ENCODE measurements at regions not wholly inside any gene's neighbourhood (a gene's known extent, or its start where the extent isn't known, plus 50 kb on each side); places are given as distances from the start of the nearest gene placed in this dataset.
A peak's percentile ranks its signal among the peaks of the same experiment; 100 is the strongest.

DNA sequence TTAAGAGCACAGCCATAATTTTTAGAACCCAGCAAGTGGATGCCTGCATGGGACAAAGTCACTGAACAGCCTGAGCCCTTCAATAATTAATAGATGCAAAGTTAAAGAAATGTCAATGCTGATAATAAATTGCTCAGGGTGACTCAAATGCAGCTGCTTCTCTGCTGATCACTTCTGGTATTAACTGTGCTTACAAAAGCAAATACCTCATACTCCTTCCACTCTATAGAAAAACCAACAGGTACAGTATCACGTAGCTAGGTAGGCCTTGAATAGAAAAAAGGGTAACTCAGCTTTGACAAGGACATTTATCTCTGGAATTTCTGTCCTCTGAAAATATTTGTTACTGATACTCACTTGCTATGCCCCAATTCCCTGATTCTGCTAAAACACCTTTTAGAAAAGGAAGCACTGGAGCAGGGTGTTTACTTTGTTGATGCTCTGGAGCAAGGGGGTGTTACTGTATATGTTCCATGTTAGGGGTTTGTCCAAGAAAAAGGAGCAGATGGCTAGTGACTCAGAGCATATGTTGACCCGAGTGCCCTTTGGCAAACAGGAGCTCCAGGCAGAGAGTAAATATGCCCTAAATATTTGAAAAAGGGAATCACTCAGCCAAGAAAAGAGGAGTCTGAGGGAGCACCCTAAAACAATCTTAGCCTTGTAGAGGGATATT is 59.1 kb upstream of the RTN4 start (continued):
- TF ChIP-seq, protein P1, sequence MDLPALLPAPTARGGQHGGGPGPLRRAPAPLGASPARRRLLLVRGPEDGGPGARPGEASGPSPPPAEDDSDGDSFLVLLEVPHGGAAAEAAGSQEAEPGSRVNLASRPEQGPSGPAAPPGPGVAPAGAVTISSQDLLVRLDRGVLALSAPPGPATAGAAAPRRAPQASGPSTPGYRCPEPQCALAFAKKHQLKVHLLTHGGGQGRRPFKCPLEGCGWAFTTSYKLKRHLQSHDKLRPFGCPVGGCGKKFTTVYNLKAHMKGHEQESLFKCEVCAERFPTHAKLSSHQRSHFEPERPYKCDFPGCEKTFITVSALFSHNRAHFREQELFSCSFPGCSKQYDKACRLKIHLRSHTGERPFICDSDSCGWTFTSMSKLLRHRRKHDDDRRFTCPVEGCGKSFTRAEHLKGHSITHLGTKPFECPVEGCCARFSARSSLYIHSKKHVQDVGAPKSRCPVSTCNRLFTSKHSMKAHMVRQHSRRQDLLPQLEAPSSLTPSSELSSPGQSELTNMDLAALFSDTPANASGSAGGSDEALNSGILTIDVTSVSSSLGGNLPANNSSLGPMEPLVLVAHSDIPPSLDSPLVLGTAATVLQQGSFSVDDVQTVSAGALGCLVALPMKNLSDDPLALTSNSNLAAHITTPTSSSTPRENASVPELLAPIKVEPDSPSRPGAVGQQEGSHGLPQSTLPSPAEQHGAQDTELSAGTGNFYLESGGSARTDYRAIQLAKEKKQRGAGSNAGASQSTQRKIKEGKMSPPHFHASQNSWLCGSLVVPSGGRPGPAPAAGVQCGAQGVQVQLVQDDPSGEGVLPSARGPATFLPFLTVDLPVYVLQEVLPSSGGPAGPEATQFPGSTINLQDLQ (CRISPR knock-in tag; IDR thresholded peaks at IDR 0.05) = no peak
- TF ChIP-seq, protein P2, sequence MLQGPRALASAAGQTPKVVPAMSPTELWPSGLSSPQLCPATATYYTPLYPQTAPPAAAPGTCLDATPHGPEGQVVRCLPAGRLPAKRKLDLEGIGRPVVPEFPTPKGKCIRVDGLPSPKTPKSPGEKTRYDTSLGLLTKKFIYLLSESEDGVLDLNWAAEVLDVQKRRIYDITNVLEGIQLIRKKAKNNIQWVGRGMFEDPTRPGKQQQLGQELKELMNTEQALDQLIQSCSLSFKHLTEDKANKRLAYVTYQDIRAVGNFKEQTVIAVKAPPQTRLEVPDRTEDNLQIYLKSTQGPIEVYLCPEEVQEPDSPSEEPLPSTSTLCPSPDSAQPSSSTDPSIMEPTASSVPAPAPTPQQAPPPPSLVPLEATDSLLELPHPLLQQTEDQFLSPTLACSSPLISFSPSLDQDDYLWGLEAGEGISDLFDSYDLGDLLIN (CRISPR knock-in tag; IDR thresholded peaks at IDR 0.05; ENCODE audit: borderline replicate concordance) = no peak
- TF ChIP-seq ZNF121 (CRISPR knock-in tag; IDR thresholded peaks at IDR 0.05) = no peak
- TF ChIP-seq GABPB1 (CRISPR knock-in tag; IDR thresholded peaks at IDR 0.05) = no peak
- TF ChIP-seq, protein P3, sequence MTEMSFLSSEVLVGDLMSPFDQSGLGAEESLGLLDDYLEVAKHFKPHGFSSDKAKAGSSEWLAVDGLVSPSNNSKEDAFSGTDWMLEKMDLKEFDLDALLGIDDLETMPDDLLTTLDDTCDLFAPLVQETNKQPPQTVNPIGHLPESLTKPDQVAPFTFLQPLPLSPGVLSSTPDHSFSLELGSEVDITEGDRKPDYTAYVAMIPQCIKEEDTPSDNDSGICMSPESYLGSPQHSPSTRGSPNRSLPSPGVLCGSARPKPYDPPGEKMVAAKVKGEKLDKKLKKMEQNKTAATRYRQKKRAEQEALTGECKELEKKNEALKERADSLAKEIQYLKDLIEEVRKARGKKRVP (CRISPR knock-in tag; IDR thresholded peaks at IDR 0.05) = peak in 1 of 2 experiments; percentile 41; a peak in 1 of 4 replicates
- TF ChIP-seq RBM22 (optimal IDR thresholded peaks at IDR 0.05; ENCODE audit: low read length) = no peak
- peak; percentile 69; the same call in 1 of the 2 replicates for TF ChIP-seq SMAD3 (CRISPR knock-in tag; IDR thresholded peaks at IDR 0.05)
- TF ChIP-seq SRF (IDR thresholded peaks at IDR 0.05; ENCODE audit: low read depth, low read length) = no peak
- TF ChIP-seq JUNB (CRISPR knock-in tag; IDR thresholded peaks at IDR 0.05; ENCODE audit: borderline replicate concordance) = peak; percentile 91
- TF ChIP-seq, protein P4, sequence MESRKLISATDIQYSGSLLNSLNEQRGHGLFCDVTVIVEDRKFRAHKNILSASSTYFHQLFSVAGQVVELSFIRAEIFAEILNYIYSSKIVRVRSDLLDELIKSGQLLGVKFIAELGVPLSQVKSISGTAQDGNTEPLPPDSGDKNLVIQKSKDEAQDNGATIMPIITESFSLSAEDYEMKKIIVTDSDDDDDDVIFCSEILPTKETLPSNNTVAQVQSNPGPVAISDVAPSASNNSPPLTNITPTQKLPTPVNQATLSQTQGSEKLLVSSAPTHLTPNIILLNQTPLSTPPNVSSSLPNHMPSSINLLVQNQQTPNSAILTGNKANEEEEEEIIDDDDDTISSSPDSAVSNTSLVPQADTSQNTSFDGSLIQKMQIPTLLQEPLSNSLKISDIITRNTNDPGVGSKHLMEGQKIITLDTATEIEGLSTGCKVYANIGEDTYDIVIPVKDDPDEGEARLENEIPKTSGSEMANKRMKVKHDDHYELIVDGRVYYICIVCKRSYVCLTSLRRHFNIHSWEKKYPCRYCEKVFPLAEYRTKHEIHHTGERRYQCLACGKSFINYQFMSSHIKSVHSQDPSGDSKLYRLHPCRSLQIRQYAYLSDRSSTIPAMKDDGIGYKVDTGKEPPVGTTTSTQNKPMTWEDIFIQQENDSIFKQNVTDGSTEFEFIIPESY (CRISPR knock-in tag; IDR thresholded peaks at IDR 0.05) = no peak
- no peak for TF ChIP-seq GABPA (IDR thresholded peaks at IDR 0.05; ENCODE audit: low read depth, low read length)
- TF ChIP-seq GABPA (CRISPR knock-in tag; IDR thresholded peaks at IDR 0.05; ENCODE audit: low read depth) = peak; percentile 42; the same call in 1 of the 2 replicates
- no peak for TF ChIP-seq SCMH1 (CRISPR knock-in tag; IDR thresholded peaks at IDR 0.05; ENCODE audit: borderline replicate concordance)
- TF ChIP-seq, protein P5, sequence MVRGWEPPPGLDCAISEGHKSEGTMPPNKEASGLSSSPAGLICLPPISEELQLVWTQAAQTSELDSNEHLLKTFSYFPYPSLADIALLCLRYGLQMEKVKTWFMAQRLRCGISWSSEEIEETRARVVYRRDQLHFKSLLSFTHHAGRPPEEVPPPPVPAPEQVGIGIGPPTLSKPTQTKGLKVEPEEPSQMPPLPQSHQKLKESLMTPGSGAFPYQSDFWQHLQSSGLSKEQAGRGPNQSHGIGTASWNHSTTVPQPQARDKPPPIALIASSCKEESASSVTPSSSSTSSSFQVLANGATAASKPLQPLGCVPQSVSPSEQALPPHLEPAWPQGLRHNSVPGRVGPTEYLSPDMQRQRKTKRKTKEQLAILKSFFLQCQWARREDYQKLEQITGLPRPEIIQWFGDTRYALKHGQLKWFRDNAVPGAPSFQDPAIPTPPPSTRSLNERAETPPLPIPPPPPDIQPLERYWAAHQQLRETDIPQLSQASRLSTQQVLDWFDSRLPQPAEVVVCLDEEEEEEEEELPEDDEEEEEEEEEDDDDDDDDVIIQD (CRISPR knock-in tag; IDR thresholded peaks at IDR 0.05; ENCODE audit: low read depth) = no peak; the same call in 1 of the 2 replicates
- no peak for TF ChIP-seq HNRNPUL1 (IDR thresholded peaks at IDR 0.05; ENCODE audit: low read depth, low read length)
- no peak for TF ChIP-seq MAZ (IDR thresholded peaks at IDR 0.05; ENCODE audit: borderline replicate concordance, low read depth, low read length)
- TF ChIP-seq MAZ (CRISPR knock-in tag; IDR thresholded peaks at IDR 0.05; ENCODE audit: low read depth) = no peak
- no peak for TF ChIP-seq SOX6 (IDR thresholded peaks at IDR 0.05)
- TF ChIP-seq SOX6 (CRISPR knock-in tag; IDR thresholded peaks at IDR 0.05) = peak; percentile 70
- no peak for TF ChIP-seq MYC (CRISPR knock-in tag; IDR thresholded peaks at IDR 0.05; ENCODE audit: borderline replicate concordance)

Measured in HepG2 (cell line).